ENCODE measurements at regions not wholly inside any gene's neighbourhood (a gene's known extent, or its start where the extent isn't known, plus 50 kb on each side); places are given as distances from the start of the nearest gene placed in this dataset.
"Not testable (repeated sequence)": the region's sequence is repeated elsewhere in the genome, so short reads cannot be mapped to it uniquely, and the experiment has no call there.

- H3K9me3 Mint-ChIP-seq; DNase-seq (ENCODE audit: low spot score); H3K4me3 Mint-ChIP-seq; H3K27ac Mint-ChIP-seq; ATAC-seq; H3K27me3 Mint-ChIP-seq: not testable (repeated sequence)
- Mint-ChIP-seq H3K36me3 (peaks cover 27% of the 10 kb centered on the region), H3K4me1 (ENCODE audit: low read depth in 2 of 2) (peaks cover 6 to 12% of the 10 kb centered on the region in 2 donors)
Measured at GRCh38 chr5:12856105-12856504, 951.9 kb upstream of the CTNND2 start.

GRCh38 chr5:12854386-12854785 lies 950.1 kb upstream of the CTNND2 start:
- no peak for DNase-seq (ENCODE audit: low spot score)
- ATAC-seq = no peak
- peaks cover 6% of the 10 kb centered on the region for H3K9me3 Mint-ChIP-seq

GRCh38 chr5:12851761-12852160 lies 947.5 kb upstream of the CTNND2 start:
- Mint-ChIP-seq H3K9me3 (peaks cover 3% of the 10 kb centered on the region), H3K27ac (no peak overlapping the region), H3K27me3 (no peaks in the 10 kb centered on the region), H3K4me3 (no peak overlapping the region), H3K4me1 (ENCODE audit: low read depth in 2 of 2) (peaks cover 6 to 10% of the 10 kb centered on the region in 2 donors), H3K36me3 (peaks cover 12% of the 10 kb centered on the region)
- ATAC-seq (no peak), DNase-seq (ENCODE audit: low spot score) (no peak)

More at GRCh38 chr5:12854386-12854785, 950.1 kb upstream of the CTNND2 start:
- Mint-ChIP-seq H3K27me3 (no peaks in the 10 kb centered on the region), H3K36me3 (peaks cover 23% of the 10 kb centered on the region), H3K4me1 (ENCODE audit: low read depth in 2 of 2) (peaks cover 6 to 12% of the 10 kb centered on the region in 2 donors), H3K27ac (no peak overlapping the region), H3K4me3 (no peak overlapping the region)

GRCh38 chr5:12848709-12849108 lies 944.5 kb upstream of the CTNND2 start:
- Mint-ChIP-seq H3K9me3 (peaks cover 3% of the 10 kb centered on the region), H3K27ac (no peak overlapping the region), H3K4me1 (ENCODE audit: low read depth in 2 of 2) (peaks cover 12 to 13% of the 10 kb centered on the region in 2 donors), H3K36me3 (peaks cover 8% of the 10 kb centered on the region), H3K4me3 (no peak overlapping the region), H3K27me3 (no peaks in the 10 kb centered on the region)
- ATAC-seq (no peak), DNase-seq (ENCODE audit: low spot score) (no peak)

GRCh38 chr5:12845549-12846159 lies 941.4 kb upstream of the CTNND2 start:
- DNase-seq (ENCODE audit: low spot score) (no peak), ATAC-seq (peak; percentile 79 to 89)
- Mint-ChIP-seq H3K36me3 (no peaks in the 10 kb centered on the region), H3K27ac (no peak overlapping the region), H3K4me1 (ENCODE audit: low read depth in 2 of 2) (peaks cover 12 to 14% of the 10 kb centered on the region in 2 donors), H3K27me3 (no peaks in the 10 kb centered on the region), H3K4me3 (peak overlapping the region; percentile 34), H3K9me3 (no peaks in the 10 kb centered on the region)

GRCh38 chr5:12840972-12841371 lies 936.7 kb upstream of the CTNND2 start:
- Mint-ChIP-seq H3K36me3 (no peaks in the 10 kb centered on the region), H3K4me1 (ENCODE audit: low read depth in 2 of 2) (peaks cover 6 to 11% of the 10 kb centered on the region in 2 donors), H3K9me3 (no peaks in the 10 kb centered on the region), H3K27ac (no peak overlapping the region), H3K27me3 (no peaks in the 10 kb centered on the region), H3K4me3 (no peak overlapping the region)
- DNase-seq (ENCODE audit: low spot score) = no peak
- no peak for ATAC-seq

- Mint-ChIP-seq H3K27me3 (no peaks in the 10 kb centered on the region), H3K9me3 (no peaks in the 10 kb centered on the region), H3K27ac (no peak overlapping the region), H3K4me3 (no peak overlapping the region), H3K36me3 (no peaks in the 10 kb centered on the region), H3K4me1 (ENCODE audit: low read depth in 2 of 2) (no peaks in the 10 kb centered on the region)
- no peak for ATAC-seq
- DNase-seq (ENCODE audit: low spot score) = no peak
Measured at GRCh38 chr5:12837592-12837991, 933.3 kb upstream of the CTNND2 start.

GRCh38 chr5:12825163-12825562 lies 920.9 kb upstream of the CTNND2 start:
- H3K36me3 Mint-ChIP-seq = peaks cover 33% of the 10 kb centered on the region
- no peak for DNase-seq (ENCODE audit: low spot score)
- H3K27ac Mint-ChIP-seq = no peak overlapping the region
- no peak for ATAC-seq
- no peak overlapping the region for H3K4me3 Mint-ChIP-seq
- H3K9me3 Mint-ChIP-seq = peaks cover 17% of the 10 kb centered on the region
- no peaks in the 10 kb centered on the region for H3K4me1 Mint-ChIP-seq (ENCODE audit: low read depth in 2 of 2)
- peaks cover 0 to 3% of the 10 kb centered on the region in 2 donors for H3K27me3 Mint-ChIP-seq

- H3K4me1 Mint-ChIP-seq (ENCODE audit: low read depth in 2 of 2) = no peaks in the 10 kb centered on the region
- no peaks in the 10 kb centered on the region for H3K27me3 Mint-ChIP-seq
- no peak for ATAC-seq
- H3K4me3 Mint-ChIP-seq = no peak overlapping the region
- no peaks in the 10 kb centered on the region for H3K36me3 Mint-ChIP-seq
- no peak for DNase-seq (ENCODE audit: low spot score)
- H3K27ac Mint-ChIP-seq = no peak overlapping the region
- no peaks in the 10 kb centered on the region for H3K9me3 Mint-ChIP-seq
Measured at GRCh38 chr5:12805165-12805698, 901.0 kb upstream of the CTNND2 start.

- Mint-ChIP-seq H3K4me3 (no peak overlapping the region), H3K9me3 (peaks cover 4% of the 10 kb centered on the region), H3K36me3 (no peaks in the 10 kb centered on the region), H3K27ac (no peak overlapping the region), H3K4me1 (ENCODE audit: low read depth in 2 of 2) (no peaks in the 10 kb centered on the region), H3K27me3 (no peaks in the 10 kb centered on the region)
- DNase-seq (ENCODE audit: low spot score) (no peak), ATAC-seq (no peak)
Measured at GRCh38 chr5:12799165-12799564, 894.9 kb upstream of the CTNND2 start.

GRCh38 chr5:12795333-12795663 lies 891.1 kb upstream of the CTNND2 start:
- no peak overlapping the region for H3K27ac Mint-ChIP-seq

GRCh38 chr5:12794476-12795332 lies 890.5 kb upstream of the CTNND2 start:
- no peak overlapping the region for H3K4me3 Mint-ChIP-seq
- H3K4me1 Mint-ChIP-seq (ENCODE audit: low read depth in 2 of 2) = no peaks in the 10 kb centered on the region
- ATAC-seq (no peak), DNase-seq (ENCODE audit: low spot score) (no peak)
- H3K36me3 Mint-ChIP-seq = peaks cover 4% of the 10 kb centered on the region
- no peaks in the 10 kb centered on the region for H3K27me3 Mint-ChIP-seq
- H3K9me3 Mint-ChIP-seq = peaks cover 4% of the 10 kb centered on the region
- no peak overlapping the region for H3K27ac Mint-ChIP-seq

More at GRCh38 chr5:12795333-12795663, 891.1 kb upstream of the CTNND2 start:
- Mint-ChIP-seq H3K9me3 (peaks cover 4% of the 10 kb centered on the region), H3K4me3 (no peak overlapping the region), H3K27me3 (no peaks in the 10 kb centered on the region), H3K36me3 (peaks cover 4% of the 10 kb centered on the region), H3K4me1 (ENCODE audit: low read depth in 2 of 2) (no peaks in the 10 kb centered on the region)
- ATAC-seq (no peak), DNase-seq (ENCODE audit: low spot score) (no peak)

- Mint-ChIP-seq H3K4me3 (no peak overlapping the region), H3K9me3 (peaks cover 4% of the 10 kb centered on the region), H3K27me3 (no peaks in the 10 kb centered on the region), H3K27ac (no peak overlapping the region), H3K36me3 (peaks cover 4% of the 10 kb centered on the region), H3K4me1 (ENCODE audit: low read depth in 2 of 2) (no peaks in the 10 kb centered on the region)
- ATAC-seq (no peak), DNase-seq (ENCODE audit: low spot score) (no peak)
Measured at GRCh38 chr5:12793373-12793772, 889.1 kb upstream of the CTNND2 start.

GRCh38 chr5:12780536-12780935 lies 876.3 kb upstream of the CTNND2 start:
- no peak for DNase-seq (ENCODE audit: low spot score)
- no peak for ATAC-seq
- no peak overlapping the region for H3K27ac Mint-ChIP-seq
- peaks cover 0 to 3% of the 10 kb centered on the region in 2 donors for H3K4me1 Mint-ChIP-seq (ENCODE audit: low read depth in 2 of 2)
- peaks cover 2 to 4% of the 10 kb centered on the region in 2 donors for H3K27me3 Mint-ChIP-seq
- H3K9me3 Mint-ChIP-seq = peaks cover 2% of the 10 kb centered on the region
- no peak overlapping the region for H3K4me3 Mint-ChIP-seq
- no peaks in the 10 kb centered on the region for H3K36me3 Mint-ChIP-seq
